GM18870 (cell line): ENCODE measurements at regions not wholly inside any gene's neighbourhood (a gene's known extent, or its start where the extent isn't known, plus 50 kb on each side); places are given as distances from the start of the nearest gene placed in this dataset.

Source experiments
- ATAC-seq: cut with Tn5 transposase; IDR thresholded peaks from one replicate; pipeline ENCODE4 v1.9.1; 2021; ENCODE audit warnings: moderate library complexity; ENCODE audit not compliant: unreplicated experiment

GRCh38 chr12:65651060-65651459, 173.2 kb upstream of the HMGA2 start:
- no peak for ATAC-seq

GRCh38 chr12:65653321-65653720, 171.0 kb upstream of the HMGA2 start:
- no peak for ATAC-seq

GRCh38 chr12:65653946-65654629, 170.2 kb upstream of the HMGA2 start:
- no peak for ATAC-seq

GRCh38 chr12:65655074-65655493, 169.2 kb upstream of the HMGA2 start:
- no peak for ATAC-seq

GRCh38 chr12:65656156-65656882, 168.0 kb upstream of the HMGA2 start:
- no peak for ATAC-seq

- no peak for ATAC-seq
Measured at GRCh38 chr12:65656891-65657351, 167.4 kb upstream of the HMGA2 start.

GRCh38 chr12:65657635-65658034, 166.6 kb upstream of the HMGA2 start:
- ATAC-seq = no peak

GRCh38 chr12:65658360-65658759, 165.9 kb upstream of the HMGA2 start:
- no peak for ATAC-seq

GRCh38 chr12:65659681-65660080, 164.6 kb upstream of the HMGA2 start:
- no peak for ATAC-seq

GRCh38 chr12:65660096-65660495, 164.2 kb upstream of the HMGA2 start:
- ATAC-seq = no peak

- ATAC-seq = no peak
Measured at GRCh38 chr12:65660836-65661235, 163.4 kb upstream of the HMGA2 start.

GRCh38 chr12:65662590-65662989, 161.7 kb upstream of the HMGA2 start:
- ATAC-seq = no peak

- no peak for ATAC-seq
Measured at GRCh38 chr12:65663097-65663496, 161.2 kb upstream of the HMGA2 start.

GRCh38 chr12:65663648-65664047, 160.6 kb upstream of the HMGA2 start:
- no peak for ATAC-seq

GRCh38 chr12:65664715-65665250, 159.5 kb upstream of the HMGA2 start:
- ATAC-seq = no peak

GRCh38 chr12:65665817-65666216, 158.5 kb upstream of the HMGA2 start:
- no peak for ATAC-seq

- no peak for ATAC-seq
Measured at GRCh38 chr12:65666876-65667275, 157.4 kb upstream of the HMGA2 start.

- no peak for ATAC-seq
Measured at GRCh38 chr12:65667932-65668331, 156.4 kb upstream of the HMGA2 start.

GRCh38 chr12:65668981-65669695, 155.1 kb upstream of the HMGA2 start:
- ATAC-seq = no peak

GRCh38 chr12:65670775-65671174, 153.5 kb upstream of the HMGA2 start:
- no peak for ATAC-seq

GRCh38 chr12:65672441-65672840, 151.8 kb upstream of the HMGA2 start:
- ATAC-seq = no peak
